ENCODE measurements at regions not wholly inside any gene's neighbourhood (a gene's known extent, or its start where the extent isn't known, plus 50 kb on each side); places are given as distances from the start of the nearest gene placed in this dataset.
A peak's percentile ranks its signal among the peaks of the same experiment; 100 is the strongest.
"Not testable (repeated sequence)": the region's sequence is repeated elsewhere in the genome, so short reads cannot be mapped to it uniquely, and the experiment has no call there.

GRCh38 chr5:100479079-100479688, 56.0 kb upstream of the FAM174A start:
- DNase-seq, result no peak

GRCh38 chr5:100472091-100472490, 63.1 kb upstream of the FAM174A start:
- no peak for DNase-seq

GRCh38 chr5:100469767-100470166, 65.4 kb upstream of the FAM174A start:
- DNase-seq, result no peak

GRCh38 chr5:100464418-100464817, 70.8 kb upstream of the FAM174A start:
- DNase-seq, result no peak

- DNase-seq, result no peak
These were observed 78.6 kb upstream of the FAM174A start for GRCh38 chr5:100456615-100457014.

- no peak for DNase-seq
These were observed 83.0 kb upstream of the FAM174A start for GRCh38 chr5:100452126-100452525.

- DNase-seq, result no peak
These were observed 87.1 kb upstream of the FAM174A start for GRCh38 chr5:100448111-100448528.

GRCh38 chr5:100446879-100447430, 88.2 kb upstream of the FAM174A start:
- DNase-seq, result no peak

GRCh38 chr5:100444961-100445360, 90.2 kb upstream of the FAM174A start:
- DNase-seq, result no peak

GRCh38 chr5:100434815-100435214, 100.4 kb upstream of the FAM174A start:
- DNase-seq, result no peak

- DNase-seq, result no peak
These were observed 102.4 kb upstream of the FAM174A start for GRCh38 chr5:100432741-100433140.

GRCh38 chr5:100430268-100431195, 104.6 kb upstream of the FAM174A start:
- DNase-seq, result no peak

GRCh38 chr5:100424787-100425186, 110.4 kb upstream of the FAM174A start:
- DNase-seq, result no peak

- DNase-seq, result no peak
These were observed 111.2 kb upstream of the FAM174A start for GRCh38 chr5:100424017-100424416.

- DNase-seq, result no peak
These were observed 111.8 kb upstream of the FAM174A start for GRCh38 chr5:100423330-100423729.

- no peak for DNase-seq
These were observed 113.8 kb upstream of the FAM174A start for GRCh38 chr5:100421360-100421759.

GRCh38 chr5:100418231-100418630, 116.9 kb upstream of the FAM174A start:
- DNase-seq, result no peak

- DNase-seq, result no peak
These were observed 125.5 kb upstream of the FAM174A start for GRCh38 chr5:100409660-100410151.

GRCh38 chr5:100407053-100407452, 128.1 kb upstream of the FAM174A start:
- no peak for DNase-seq

GRCh38 chr5:100406640-100407039, 128.5 kb upstream of the FAM174A start:
- DNase-seq, result peak; percentile 54

GRCh38 chr5:100402071-100402470, 133.1 kb upstream of the FAM174A start:
- no peak for DNase-seq

- DNase-seq, result no peak
These were observed 134.0 kb upstream of the FAM174A start for GRCh38 chr5:100401149-100401548.

- DNase-seq, result not testable (repeated sequence)
These were observed 136.4 kb upstream of the FAM174A start for GRCh38 chr5:100398815-100399214.
